Thymus (tissue), 11 donors: ENCODE measurements at regions not wholly inside any gene's neighbourhood (a gene's known extent, or its start where the extent isn't known, plus 50 kb on each side); places are given as distances from the start of the nearest gene placed in this dataset.

Experiments used
- DNase-seq, 9 donors: peaks; one replicate each; pipeline ENCODE4 v3.0.0-alpha.2; 2013; ENCODE audit warnings: low spot score in 9 of 9, low read depth in 6 of 9, missing footprints in 1 of 9
- H3K27ac ChIP-seq, 2 donors: one replicate each; pipeline ENCODE4 v1.5.1; 2013; ENCODE audit warnings: control low read depth in 1 of 2, low read depth in 1 of 2, low read length in 1 of 2, mild to moderate bottlenecking in 1 of 2, moderate library complexity in 1 of 2
- H3K27me3 ChIP-seq, 2 donors: one replicate each; pipeline ENCODE4 v1.5.1; 2013; ENCODE audit warnings: low read length in 1 of 2; ENCODE audit not compliant: control insufficient read depth in 2 of 2, insufficient read depth in 1 of 2
- H3K36me3 ChIP-seq, 2 donors: one replicate each; pipeline ENCODE4 v1.5.1; 2013; ENCODE audit warnings: low read length in 1 of 2, mild to moderate bottlenecking in 1 of 2, moderate library complexity in 1 of 2; ENCODE audit not compliant: control insufficient read depth in 2 of 2, insufficient read depth in 2 of 2
- H3K4me1 ChIP-seq, 2 donors: one replicate each; pipeline ENCODE4 v1.5.1; 2013; ENCODE audit warnings: low read length in 2 of 2; ENCODE audit not compliant: control insufficient read depth in 2 of 2, insufficient read depth in 2 of 2
- H3K4me3 ChIP-seq, 2 donors: one replicate each; pipeline ENCODE4 v1.5.1; 2013; ENCODE audit warnings: low read length in 2 of 2, control low read depth in 1 of 2, mild to moderate bottlenecking in 1 of 2
- H3K9me3 ChIP-seq, 2 donors: one replicate each; pipeline ENCODE4 v1.5.1; 2013; ENCODE audit warnings: low read length in 1 of 2, mild to moderate bottlenecking in 1 of 2; ENCODE audit not compliant: control insufficient read depth in 2 of 2, insufficient read depth in 1 of 2
- WGBS: extraction: QIAGEN DNeasy Blood & Tissue Kit; methylation state at CpG from one replicate; pipeline ENCODE4 v1.1.7; 2013; 5-methylcytosine and 5-hydroxymethylcytosine counted together
- donor health status: healthy.

- Histone ChIP-seq H3K4me1 (peaks cover 0 to 16% of the 10 kb centered on the region in 2 donors), H3K9me3 (no peaks in the 10 kb centered on the region), H3K27ac (no peak overlapping the region), H3K27me3 (no peaks in the 10 kb centered on the region), H3K4me3 (no peak overlapping the region), H3K36me3 (no peaks in the 10 kb centered on the region)
- DNase-seq = no peak
- 95% methylated on average over 7 of the region's 7 CpGs for WGBS
Observed at GRCh38 chr10:4080225-4080805, 295.3 kb upstream of the KLF6 start.

- no peak for DNase-seq
- Histone ChIP-seq H3K9me3 (no peaks in the 10 kb centered on the region), H3K36me3 (no peaks in the 10 kb centered on the region), H3K4me3 (no peak overlapping the region), H3K27me3 (no peaks in the 10 kb centered on the region), H3K4me1 (peaks cover 0 to 21% of the 10 kb centered on the region in 2 donors), H3K27ac (no peak overlapping the region)
- 92% methylated on average over 5 of the region's 5 CpGs for WGBS
Observed at GRCh38 chr10:4079803-4080202, 294.8 kb upstream of the KLF6 start.

- peaks cover 0 to 30% of the 10 kb centered on the region in 2 donors for H3K4me1 ChIP-seq
- WGBS = 96% methylated on average over 3 of the region's 3 CpGs
- no peaks in the 10 kb centered on the region for H3K36me3 ChIP-seq
- no peaks in the 10 kb centered on the region for H3K27me3 ChIP-seq
- no peak overlapping the region for H3K4me3 ChIP-seq
- DNase-seq = no peak
- H3K9me3 ChIP-seq = no peaks in the 10 kb centered on the region
- no peak overlapping the region for H3K27ac ChIP-seq
Observed at GRCh38 chr10:4077804-4078203, 292.8 kb upstream of the KLF6 start.

GRCh38 chr10:4076983-4077382, 292.0 kb upstream of the KLF6 start:
- peaks cover 0 to 30% of the 10 kb centered on the region in 2 donors for H3K4me1 ChIP-seq
- H3K27ac ChIP-seq = no peak overlapping the region
- no peaks in the 10 kb centered on the region for H3K27me3 ChIP-seq
- no peaks in the 10 kb centered on the region for H3K9me3 ChIP-seq
- DNase-seq = no peak
- no peak overlapping the region for H3K4me3 ChIP-seq
- 96% methylated on average over 9 of the region's 9 CpGs for WGBS
- no peaks in the 10 kb centered on the region for H3K36me3 ChIP-seq

- H3K27ac ChIP-seq = no peak overlapping the region
- no peak overlapping the region for H3K4me3 ChIP-seq
- peaks cover 0 to 28% of the 10 kb centered on the region in 2 donors for H3K4me1 ChIP-seq
- H3K36me3 ChIP-seq = no peaks in the 10 kb centered on the region
- 94% methylated on average over 7 of the region's 7 CpGs for WGBS
- no peak for DNase-seq
- no peaks in the 10 kb centered on the region for H3K27me3 ChIP-seq
- H3K9me3 ChIP-seq = no peaks in the 10 kb centered on the region
Observed at GRCh38 chr10:4075443-4075842, 290.4 kb upstream of the KLF6 start.

GRCh38 chr10:4074545-4075407, 289.8 kb upstream of the KLF6 start:
- H3K4me1 ChIP-seq = peaks cover 0 to 26% of the 10 kb centered on the region in 2 donors
- H3K27ac ChIP-seq = no peak overlapping the region
- no peaks in the 10 kb centered on the region for H3K9me3 ChIP-seq
- H3K4me3 ChIP-seq = no peak overlapping the region
- H3K27me3 ChIP-seq = no peaks in the 10 kb centered on the region
- DNase-seq = no peak
- H3K36me3 ChIP-seq = no peaks in the 10 kb centered on the region
- 71% methylated on average over 10 of the region's 10 CpGs for WGBS

GRCh38 chr10:4073912-4074311, 288.9 kb upstream of the KLF6 start:
- Histone ChIP-seq H3K27ac (no peak overlapping the region), H3K4me3 (no peak overlapping the region), H3K9me3 (no peaks in the 10 kb centered on the region), H3K4me1 (peaks cover 0 to 33% of the 10 kb centered on the region in 2 donors), H3K27me3 (no peaks in the 10 kb centered on the region), H3K36me3 (no peaks in the 10 kb centered on the region)
- no peak for DNase-seq
- 96% methylated on average over 1 of the region's 1 CpG for WGBS

- 97% methylated on average over 11 of the region's 11 CpGs for WGBS
- Histone ChIP-seq H3K4me1 (peaks cover 0 to 35% of the 10 kb centered on the region in 2 donors), H3K27me3 (no peaks in the 10 kb centered on the region)
Observed at GRCh38 chr10:4070921-4071660, 286.1 kb upstream of the KLF6 start.

GRCh38 chr10:4070184-4070583, 285.2 kb upstream of the KLF6 start:
- H3K4me3 ChIP-seq = no peak overlapping the region
- DNase-seq = no peak
- H3K4me1 ChIP-seq = peaks cover 0 to 31% of the 10 kb centered on the region in 2 donors
- H3K27me3 ChIP-seq = no peaks in the 10 kb centered on the region
- no peaks in the 10 kb centered on the region for H3K9me3 ChIP-seq
- WGBS = 100% methylated on average over 1 of the region's 1 CpG
- no peaks in the 10 kb centered on the region for H3K36me3 ChIP-seq
- no peak overlapping the region for H3K27ac ChIP-seq

More at GRCh38 chr10:4070921-4071660, 286.1 kb upstream of the KLF6 start:
- H3K9me3 ChIP-seq = no peaks in the 10 kb centered on the region
- no peak overlapping the region for H3K27ac ChIP-seq
- no peak for DNase-seq
- no peaks in the 10 kb centered on the region for H3K36me3 ChIP-seq
- no peak overlapping the region for H3K4me3 ChIP-seq
